ENCODE measurements at regions not wholly inside any gene's neighbourhood (a gene's known extent, or its start where the extent isn't known, plus 50 kb on each side); places are given as distances from the start of the nearest gene placed in this dataset.

- H3K9me3 ChIP-seq (ENCODE audit: control insufficient read depth in 4 of 4, low read length in 3 of 4) = peaks cover 0 to 9% (median 3%) of the 10 kb centered on the region in 4 donors
- no peak for TF ChIP-seq GABPA (IDR thresholded peaks at IDR 0.05 in 1 of 2, conservative IDR thresholded peaks at IDR 0.05 in 1 of 2)
- no peak for TF ChIP-seq ATF3 (IDR thresholded peaks at IDR 0.05)
- TF ChIP-seq JUND (IDR thresholded peaks at IDR 0.05) = no peak
- TF ChIP-seq ZBTB33 (IDR thresholded peaks at IDR 0.05) = no peak
- TF ChIP-seq CTCF (IDR thresholded peaks at IDR 0.05; ENCODE audit: low read depth, low read length, missing input control) = no peak
- no peak for TF ChIP-seq RAD21 (IDR thresholded peaks at IDR 0.05)
- no peak for TF ChIP-seq REST (IDR thresholded peaks at IDR 0.05)
- TF ChIP-seq MAX (IDR thresholded peaks at IDR 0.05) = no peak
- no peak for TF ChIP-seq EGR1 (IDR thresholded peaks at IDR 0.05; ENCODE audit: low read depth in 2 of 2)
- no peak for TF ChIP-seq SP1 (IDR thresholded peaks at IDR 0.05)
- TF ChIP-seq FOXA2 (IDR thresholded peaks at IDR 0.05) = no peak
- no peak for TF ChIP-seq FOXA1 (IDR thresholded peaks at IDR 0.05)
- no peak for TF ChIP-seq HNF4G (IDR thresholded peaks at IDR 0.05)
- no peak for TF ChIP-seq YY1 (IDR thresholded peaks at IDR 0.05)
- no peak for TF ChIP-seq TAF1 (conservative IDR thresholded peaks at IDR 0.05)
- no peak for TF ChIP-seq HNF4A (conservative IDR thresholded peaks at IDR 0.05)
- TF ChIP-seq RXRA (IDR thresholded peaks at IDR 0.05) = no peak
- no peak for TF ChIP-seq NR2F2 (IDR thresholded peaks at IDR 0.05)
- 85% methylated on average over 3 of the region's 3 CpGs for WGBS
- no peak for DNase-seq (ENCODE audit: low spot score)
- no peak overlapping the region for H3K27ac ChIP-seq (ENCODE audit: low read depth in 1 of 2, low read length in 2 of 2)
- no peak overlapping the region for H3K9ac ChIP-seq (ENCODE audit: low read depth in 1 of 2, low read length in 2 of 2)
- H3K27me3 ChIP-seq (ENCODE audit: control insufficient read depth in 4 of 4, insufficient read depth in 4 of 4, low read length in 3 of 4) = no peaks in the 10 kb centered on the region
- H3K4me3 ChIP-seq (ENCODE audit: low read depth in 1 of 3, low read length in 3 of 3) = no peak overlapping the region
- no peaks in the 10 kb centered on the region for H3K4me1 ChIP-seq (ENCODE audit: control insufficient read depth in 4 of 4, insufficient read depth in 4 of 4, low read length in 3 of 4)
- H3K36me3 ChIP-seq (ENCODE audit: control insufficient read depth in 4 of 4, insufficient read depth in 3 of 4, low read depth in 1 of 4, low read length in 3 of 4) = no peaks in the 10 kb centered on the region
Observed at GRCh38 chr7:68965351-68965750, 632.9 kb upstream of the AUTS2 start.
